Suppressor macrophage (primary cell): ENCODE measurements at regions not wholly inside any gene's neighbourhood (a gene's known extent, or its start where the extent isn't known, plus 50 kb on each side); places are given as distances from the start of the nearest gene placed in this dataset.

Experiments
- DNase-seq, 4 experiments: peaks; one replicate each; pipeline ENCODE4 v3.0.0-alpha.2; 2020 to 2022

GRCh38 chr1:213375002-213375401, 324.0 kb downstream of the RPS6KC1 start:
- DNase-seq = no peak

- DNase-seq = no peak
Measured at GRCh38 chr1:213376862-213377372, 325.9 kb downstream of the RPS6KC1 start.

GRCh38 chr1:213380865-213381264, 329.8 kb downstream of the RPS6KC1 start:
- DNase-seq = no peak

GRCh38 chr1:213381572-213382084, 330.6 kb downstream of the RPS6KC1 start:
- no peak for DNase-seq

- DNase-seq = no peak
Measured at GRCh38 chr1:213383465-213383864, 332.4 kb downstream of the RPS6KC1 start.

GRCh38 chr1:213385201-213385600, 334.2 kb downstream of the RPS6KC1 start:
- DNase-seq = no peak

- no peak for DNase-seq
Measured at GRCh38 chr1:213385806-213386324, 334.8 kb downstream of the RPS6KC1 start.

- DNase-seq = no peak
Measured at GRCh38 chr1:213387380-213388015, 336.5 kb downstream of the RPS6KC1 start.

- no peak for DNase-seq
Measured at GRCh38 chr1:213388199-213388598, 337.2 kb downstream of the RPS6KC1 start.

- DNase-seq = no peak
Measured at GRCh38 chr1:213389061-213389581, 338.1 kb downstream of the RPS6KC1 start.

- no peak for DNase-seq
Measured at GRCh38 chr1:213391445-213391844, 340.4 kb downstream of the RPS6KC1 start.

- DNase-seq = no peak
Measured at GRCh38 chr1:213393860-213394259, 342.8 kb downstream of the RPS6KC1 start.

GRCh38 chr1:213394837-213395236, 343.8 kb downstream of the RPS6KC1 start:
- DNase-seq = no peak

- DNase-seq = no peak
Measured at GRCh38 chr1:213397638-213398037, 346.6 kb downstream of the RPS6KC1 start.

GRCh38 chr1:213399695-213400094, 348.7 kb downstream of the RPS6KC1 start:
- DNase-seq = no peak

GRCh38 chr1:213409208-213409631, 358.2 kb downstream of the RPS6KC1 start:
- DNase-seq = no peak

GRCh38 chr1:213409971-213410370, 358.9 kb downstream of the RPS6KC1 start:
- no peak for DNase-seq

- DNase-seq = no peak
Measured at GRCh38 chr1:213414346-213414745, 363.3 kb downstream of the RPS6KC1 start.

GRCh38 chr1:213414911-213415310, 363.9 kb downstream of the RPS6KC1 start:
- DNase-seq = no peak

- DNase-seq = no peak
Measured at GRCh38 chr1:213415691-213416380, 364.8 kb downstream of the RPS6KC1 start.

GRCh38 chr1:213416461-213417224, 365.6 kb downstream of the RPS6KC1 start:
- no peak for DNase-seq

GRCh38 chr1:213417225-213417820, 366.3 kb downstream of the RPS6KC1 start:
- no peak for DNase-seq
